Activated naive CD4-positive, alpha-beta T cell treated with anti-CD3 and anti-CD28 coated beads, Interleukin-2, amount 50 U/mL, for 72 hours (primary cell): ENCODE measurements at regions not wholly inside any gene's neighbourhood (a gene's known extent, or its start where the extent isn't known, plus 50 kb on each side); places are given as distances from the start of the nearest gene placed in this dataset.
A peak's percentile ranks its signal among the peaks of the same experiment; 100 is the strongest.

ENCODE experiments used
- ATAC-seq, 2 donors: fragments of 150-1000 bp; cut with Tn5 transposase; 2 replicates each; pipeline ENCODE4 v1.10.0; 2021; ENCODE audit warnings: mild to moderate bottlenecking in 2 of 2, moderate library complexity in 2 of 2
- DNase-seq, 2 donors: peaks; one replicate each; pipeline ENCODE4 v3.0.0; 2021 to 2022; ENCODE audit warnings: low spot score in 2 of 2
- H3K27ac Mint-ChIP-seq, 2 donors: one replicate each; pipeline ENCODE4 v1.8.0; 2022; ENCODE audit warnings: mild to moderate bottlenecking in 2 of 2, mixed read lengths in 2 of 2
- H3K36me3 Mint-ChIP-seq, 2 donors: one replicate each; pipeline ENCODE4 v1.8.0; 2022; ENCODE audit warnings: mixed read lengths in 2 of 2
- H3K9me3 Mint-ChIP-seq, 2 donors: one replicate each; pipeline ENCODE4 v1.8.0; 2022; ENCODE audit warnings: mixed read lengths in 2 of 2

DNA sequence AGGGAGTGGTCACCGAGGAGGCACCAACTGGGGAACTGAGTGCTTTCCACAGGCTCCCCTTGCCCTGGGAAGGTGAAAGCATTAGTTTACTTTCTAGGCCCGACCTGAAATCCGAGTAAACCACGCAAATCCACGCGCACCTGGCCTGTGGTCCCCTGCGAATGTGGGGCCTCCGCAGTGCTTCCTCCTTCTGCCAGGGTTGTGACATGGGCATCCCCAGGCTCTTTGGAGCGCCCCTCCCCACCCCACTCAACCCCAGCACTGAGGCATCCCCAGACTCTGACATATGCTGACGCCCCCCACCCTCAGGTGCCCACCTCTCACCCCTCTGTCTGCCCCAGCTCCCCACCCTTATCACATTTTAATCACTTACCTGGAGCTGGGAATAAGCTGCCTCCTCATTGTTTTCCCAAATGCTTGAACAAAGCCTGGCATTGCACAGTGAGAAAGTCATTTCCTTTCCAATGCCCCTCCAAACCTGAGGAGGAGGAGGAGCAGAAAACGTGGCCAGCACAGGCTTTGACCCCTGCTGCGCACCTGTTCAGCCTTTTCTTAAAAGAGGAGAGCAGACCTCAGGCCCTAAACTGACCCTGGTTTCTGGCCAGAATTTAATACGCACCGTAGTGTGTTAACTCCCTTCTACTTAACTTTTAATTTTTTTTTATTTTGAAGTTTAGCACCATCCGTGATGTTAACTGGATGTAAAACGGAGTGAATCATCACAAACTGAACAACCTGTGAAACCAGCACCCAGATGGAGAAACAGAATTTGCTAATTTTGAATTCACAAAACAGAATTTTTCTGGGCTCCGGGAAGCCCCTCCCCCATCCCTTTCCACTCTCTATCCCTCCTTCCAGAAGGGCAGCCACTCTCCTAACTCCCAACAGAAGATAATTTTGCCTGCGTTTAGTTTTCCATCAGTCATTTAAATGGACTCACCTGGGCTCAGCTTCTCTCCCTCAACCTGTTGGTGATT, 129.4 kb downstream of the WDR11 start:
- ATAC-seq = no peak
- H3K9me3 Mint-ChIP-seq = no peaks in the 10 kb centered on the region
- peaks cover 5 to 6% of the 10 kb centered on the region in 2 donors for H3K36me3 Mint-ChIP-seq
- no peak for DNase-seq
- no peak overlapping the region for H3K27ac Mint-ChIP-seq

DNA sequence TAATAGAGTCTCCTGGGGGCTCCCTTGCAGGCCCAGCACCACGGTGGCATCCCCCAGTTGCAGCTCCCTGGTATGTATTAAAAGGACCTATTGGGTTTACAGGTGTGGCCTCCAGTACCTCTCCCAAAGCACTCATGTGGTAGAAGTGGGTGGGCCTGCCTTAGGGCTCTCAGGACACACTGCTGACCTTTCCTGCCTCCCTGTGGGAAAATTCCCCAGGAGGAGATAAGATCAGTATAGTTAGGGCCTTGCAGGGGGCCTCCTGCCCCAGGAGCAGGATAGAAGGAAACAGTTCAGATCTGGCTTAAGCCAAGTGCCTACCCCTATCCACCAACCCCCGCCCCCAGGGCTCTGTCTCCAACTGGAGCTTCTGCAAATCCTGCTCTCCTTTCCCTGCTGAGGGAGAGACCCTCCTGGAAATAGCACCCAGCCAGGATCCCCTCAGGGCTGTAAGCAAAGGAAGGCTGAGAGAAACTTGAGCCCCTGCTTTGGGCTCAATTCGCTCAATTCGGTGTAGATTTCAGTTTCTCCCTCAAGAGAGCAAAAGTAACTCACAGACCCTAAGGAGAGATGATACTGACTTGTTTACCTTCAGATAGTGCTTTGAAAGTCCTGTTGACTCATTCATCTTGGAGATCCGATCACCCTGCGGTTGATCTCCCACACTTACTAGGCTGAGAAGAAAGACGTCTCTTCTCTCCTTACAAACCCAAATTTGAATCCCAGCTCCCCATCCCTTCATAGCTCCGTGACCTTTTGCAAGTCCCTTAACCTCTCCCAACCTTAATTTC, 130.6 kb downstream of the WDR11 start:
- ATAC-seq = no peak

DNA sequence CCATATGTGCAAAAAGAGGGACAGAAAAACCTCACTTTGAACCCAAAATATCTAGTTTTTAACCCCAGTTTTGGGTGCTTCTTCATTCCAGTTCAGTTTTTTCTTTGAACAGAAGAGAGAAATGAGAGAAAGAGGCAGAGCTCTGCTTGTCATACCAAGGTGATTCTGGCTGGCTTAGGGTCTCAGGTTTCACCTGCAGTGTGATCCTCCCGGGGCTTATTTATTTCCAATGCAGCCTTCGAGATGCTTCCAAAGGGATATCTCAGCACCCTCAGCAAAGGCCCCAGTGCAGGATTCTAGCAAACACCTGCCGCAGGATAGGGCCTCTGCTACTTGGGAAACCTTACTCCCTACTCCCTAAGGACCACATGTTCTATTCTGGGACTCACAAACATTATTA, 131.3 kb downstream of the WDR11 start:
- ATAC-seq (no peak), DNase-seq (no peak)
- peaks cover 3 to 10% of the 10 kb centered on the region in 2 donors for H3K9me3 Mint-ChIP-seq
- H3K36me3 Mint-ChIP-seq = peaks cover 6 to 12% of the 10 kb centered on the region in 2 donors
- no peak overlapping the region for H3K27ac Mint-ChIP-seq

More for the DNA sequence above, 130.6 kb downstream of the WDR11 start:
- DNase-seq = no peak
- no peak overlapping the region for H3K27ac Mint-ChIP-seq
- H3K9me3 Mint-ChIP-seq = peaks cover under 1 to 4% of the 10 kb centered on the region in 2 donors
- peaks cover 6% of the 10 kb centered on the region in 2 donors for H3K36me3 Mint-ChIP-seq

DNA sequence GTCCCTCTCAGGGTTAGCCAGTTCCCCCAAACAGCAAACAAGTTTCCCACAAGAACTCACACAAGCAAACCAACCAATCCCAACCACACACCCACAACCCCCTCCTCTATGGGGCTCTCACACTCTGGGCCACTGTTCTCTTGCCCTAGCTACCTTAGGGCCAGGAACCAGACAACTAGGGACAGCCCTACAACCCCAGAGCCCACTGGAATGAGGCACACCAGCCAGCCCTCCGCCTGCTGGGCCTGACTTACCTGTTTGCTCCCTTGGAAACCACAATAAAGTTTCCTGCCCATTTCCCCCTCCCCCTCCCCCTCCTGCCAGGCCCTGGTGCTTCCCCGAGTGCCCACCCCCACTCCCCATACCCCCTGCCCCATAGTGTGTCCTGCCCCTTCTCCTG, 132.6 kb downstream of the WDR11 start:
- Mint-ChIP-seq H3K9me3 (peaks cover 5 to 15% of the 10 kb centered on the region in 2 donors), H3K27ac (no peak overlapping the region), H3K36me3 (peaks cover 7 to 12% of the 10 kb centered on the region in 2 donors)
- no peak for ATAC-seq
- DNase-seq = no peak

DNA sequence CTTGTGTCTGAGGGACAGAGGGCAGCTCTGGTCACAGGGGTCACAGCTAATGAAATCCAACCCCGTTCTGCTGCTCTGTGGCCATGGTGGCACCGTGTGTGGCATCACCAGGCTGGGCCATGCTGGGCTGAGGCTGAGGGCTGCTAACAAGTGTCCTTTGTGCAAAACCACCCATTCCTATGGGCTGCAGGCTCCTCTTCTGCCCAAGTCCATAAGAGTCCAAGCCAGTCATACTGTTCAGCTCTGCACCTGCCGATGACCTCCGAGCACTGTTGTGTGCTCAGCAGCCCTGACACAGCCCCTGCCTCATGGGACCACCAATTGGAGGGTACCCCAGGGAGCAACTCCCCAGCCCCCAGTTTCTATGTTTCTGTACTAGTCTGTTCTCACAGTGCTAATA, 133.1 kb downstream of the WDR11 start:
- peaks cover 12 to 14% of the 10 kb centered on the region in 2 donors for H3K36me3 Mint-ChIP-seq
- DNase-seq (no peak), ATAC-seq (no peak)
- peaks cover 10 to 20% of the 10 kb centered on the region in 2 donors for H3K9me3 Mint-ChIP-seq
- H3K27ac Mint-ChIP-seq = no peak overlapping the region

DNA sequence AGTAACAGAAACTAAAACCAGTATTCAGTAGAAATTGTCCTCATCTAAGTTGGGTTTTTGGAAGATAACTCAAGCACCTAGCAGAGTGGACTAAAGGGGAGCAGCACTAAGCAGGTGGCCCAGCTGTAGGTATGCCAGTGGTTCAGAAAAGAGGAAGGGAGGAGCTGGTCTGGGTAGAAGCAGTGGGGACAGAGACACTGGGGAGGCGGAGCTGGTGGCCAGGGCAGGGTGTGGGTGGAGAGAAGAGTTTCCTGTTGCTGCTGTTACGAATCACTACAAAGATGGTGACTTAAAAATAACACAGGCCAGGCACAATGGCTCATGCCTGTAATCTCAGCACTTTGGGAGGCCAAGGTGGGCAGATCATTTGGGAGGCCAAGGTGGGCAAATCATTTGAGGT, 136.2 kb downstream of the WDR11 start:
- no peak for ATAC-seq
- H3K9me3 Mint-ChIP-seq = peaks cover 15 to 26% of the 10 kb centered on the region in 2 donors
- H3K36me3 Mint-ChIP-seq = peaks cover 12 to 15% of the 10 kb centered on the region in 2 donors
- peak overlapping the region in 1 of 2 donors; percentile 1 for H3K27ac Mint-ChIP-seq
- no peak for DNase-seq

DNA sequence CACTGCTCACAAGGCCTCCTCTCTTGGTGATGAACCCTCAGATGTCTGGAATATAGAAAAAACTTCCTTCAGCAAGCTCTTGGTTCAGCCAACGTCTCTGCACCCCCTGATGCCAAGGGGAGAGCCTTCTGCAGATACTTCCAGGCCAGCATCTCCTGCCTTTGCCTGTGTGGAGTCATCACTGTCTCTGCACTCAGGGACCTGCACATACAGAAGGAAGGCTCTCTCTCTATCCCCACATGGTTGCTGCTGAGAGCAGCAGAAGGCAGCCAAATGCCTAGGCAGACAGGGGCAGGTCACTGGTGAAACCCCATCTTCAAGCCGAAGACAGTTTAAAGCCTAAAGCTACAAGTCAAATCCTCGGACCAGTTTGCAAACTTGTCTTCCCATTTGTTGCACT, 137.6 kb downstream of the WDR11 start:
- H3K36me3 Mint-ChIP-seq = peaks cover 12 to 15% of the 10 kb centered on the region in 2 donors
- H3K27ac Mint-ChIP-seq = no peak overlapping the region
- DNase-seq = no peak
- ATAC-seq = no peak
- H3K9me3 Mint-ChIP-seq = peaks cover 15 to 26% of the 10 kb centered on the region in 2 donors

DNA sequence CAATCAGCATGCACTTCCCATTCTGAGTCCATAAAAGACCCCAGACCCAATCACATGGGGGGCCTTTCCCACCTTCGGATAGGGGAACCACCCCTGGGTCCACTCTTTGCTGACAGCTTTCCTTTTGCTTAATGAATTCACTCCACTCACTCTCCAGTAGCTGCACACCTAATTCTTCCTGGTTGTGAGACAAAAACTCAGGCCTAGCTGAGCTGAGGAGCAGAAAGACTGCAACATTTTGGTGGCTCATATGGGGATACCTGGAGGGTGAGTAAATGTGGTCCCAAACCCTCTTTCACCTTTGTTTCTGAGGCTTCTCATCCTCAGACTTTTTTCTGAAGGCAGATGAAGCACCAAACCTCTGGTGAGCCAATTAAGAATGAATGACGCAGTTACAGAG, 138.1 kb downstream of the WDR11 start:
- peaks cover 12 to 15% of the 10 kb centered on the region in 2 donors for H3K36me3 Mint-ChIP-seq
- DNase-seq = no peak
- ATAC-seq = no peak

DNA sequence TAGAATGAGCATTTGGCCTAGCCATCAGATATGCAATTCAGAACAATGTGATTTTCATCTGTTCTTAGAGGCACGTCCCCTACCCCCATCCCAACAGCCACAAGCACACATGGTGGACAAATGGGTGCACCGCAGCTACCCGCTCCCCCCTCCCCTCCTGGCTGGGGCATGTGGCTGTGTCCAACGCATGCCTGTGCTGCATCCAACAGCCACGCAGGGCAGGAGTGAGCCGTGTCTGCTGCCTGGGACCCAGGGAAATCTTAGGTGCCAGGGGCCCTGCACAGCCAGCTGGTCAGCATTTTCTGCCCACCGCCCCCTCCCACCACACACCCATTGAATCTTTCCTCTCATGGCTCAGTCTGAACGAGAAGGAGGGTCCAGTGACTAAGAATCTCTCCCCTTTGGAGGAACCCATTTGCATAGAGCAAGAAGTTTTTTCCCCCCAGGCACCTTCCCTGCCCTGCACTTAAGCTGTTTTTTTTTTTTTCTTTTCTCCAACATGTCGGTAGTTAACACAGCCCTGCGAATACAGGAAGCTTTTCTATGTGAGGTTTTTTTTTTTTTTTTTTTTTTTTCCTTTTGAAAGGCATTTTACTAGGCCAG, 138.9 kb downstream of the WDR11 start:
- Mint-ChIP-seq H3K36me3 (peaks cover 12 to 15% of the 10 kb centered on the region in 2 donors), H3K9me3 (peaks cover 15 to 26% of the 10 kb centered on the region in 2 donors), H3K27ac (no peak overlapping the region)
- ATAC-seq (no peak), DNase-seq (no peak)

More for the DNA sequence above, 138.1 kb downstream of the WDR11 start:
- Mint-ChIP-seq H3K27ac (no peak overlapping the region), H3K9me3 (peaks cover 15 to 26% of the 10 kb centered on the region in 2 donors)

DNA sequence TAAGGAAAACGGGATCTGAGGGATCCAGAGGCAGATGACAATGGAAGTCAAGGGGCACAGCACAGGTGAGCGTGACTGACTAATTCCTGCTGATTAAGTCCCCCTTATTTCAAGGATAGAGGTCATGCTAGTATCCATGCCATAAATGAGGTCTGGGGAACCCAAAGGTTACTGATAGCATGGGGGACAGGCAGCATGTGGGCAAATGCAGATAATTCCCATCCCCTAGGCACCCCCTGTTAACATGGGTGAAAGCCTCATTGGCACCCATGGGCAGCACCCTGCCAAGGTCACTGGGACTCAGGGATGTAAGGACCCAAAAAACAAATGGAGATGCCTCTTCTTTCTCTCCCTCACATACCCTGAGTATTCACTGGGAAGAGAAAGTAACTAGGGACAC, 139.7 kb downstream of the WDR11 start:
- no peak for DNase-seq
- no peak overlapping the region for H3K27ac Mint-ChIP-seq
- no peak for ATAC-seq
- peaks cover 18 to 26% of the 10 kb centered on the region in 2 donors for H3K9me3 Mint-ChIP-seq
- peaks cover 12 to 15% of the 10 kb centered on the region in 2 donors for H3K36me3 Mint-ChIP-seq

DNA sequence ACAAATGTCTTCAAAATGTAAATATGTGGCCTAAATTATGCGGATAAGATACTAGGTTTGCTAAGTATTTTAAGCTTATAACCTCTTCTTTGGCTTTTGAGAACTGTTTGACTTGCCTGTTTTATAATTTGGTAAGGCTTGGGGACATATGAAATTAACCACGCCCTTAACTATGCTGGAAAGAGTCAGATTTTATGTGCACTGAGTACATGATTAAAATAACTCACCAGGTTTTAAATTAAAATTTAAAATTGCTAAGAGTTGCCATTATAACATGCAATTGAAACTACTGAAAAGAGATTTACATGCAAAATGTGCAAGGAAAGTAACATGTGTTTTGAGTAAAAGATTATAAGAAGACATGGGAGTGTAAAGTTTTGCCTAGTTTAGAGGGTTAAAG, 141.9 kb downstream of the WDR11 start:
- Mint-ChIP-seq H3K9me3 (peaks cover 21% of the 10 kb centered on the region in 2 donors), H3K36me3 (peaks cover 7 to 12% of the 10 kb centered on the region in 2 donors), H3K27ac (no peak overlapping the region)
- DNase-seq (no peak), ATAC-seq (no peak)

DNA sequence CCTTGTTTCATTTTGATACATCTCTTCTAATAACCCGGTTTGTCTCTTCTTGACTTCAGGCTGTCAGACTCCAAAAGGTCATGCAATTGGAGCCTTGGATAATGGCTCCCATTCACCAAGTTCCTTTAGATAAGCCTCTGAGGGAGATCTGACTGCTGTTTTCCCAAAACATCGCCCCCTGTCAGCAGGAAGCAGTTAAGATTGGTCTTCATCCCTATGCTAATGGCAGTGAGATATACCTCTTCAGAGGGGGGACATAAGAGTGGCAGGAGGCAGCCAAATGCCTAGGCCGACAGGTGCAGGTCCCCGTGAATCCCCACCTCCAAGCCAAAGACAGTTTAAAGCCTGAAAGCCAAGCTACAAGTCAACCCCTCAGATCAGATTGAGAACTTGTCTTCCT, 144.6 kb downstream of the WDR11 start:
- DNase-seq (no peak), ATAC-seq (no peak)
- Mint-ChIP-seq H3K27ac (no peak overlapping the region), H3K9me3 (peaks cover 6 to 14% of the 10 kb centered on the region in 2 donors), H3K36me3 (no peaks in the 10 kb centered on the region)

DNA sequence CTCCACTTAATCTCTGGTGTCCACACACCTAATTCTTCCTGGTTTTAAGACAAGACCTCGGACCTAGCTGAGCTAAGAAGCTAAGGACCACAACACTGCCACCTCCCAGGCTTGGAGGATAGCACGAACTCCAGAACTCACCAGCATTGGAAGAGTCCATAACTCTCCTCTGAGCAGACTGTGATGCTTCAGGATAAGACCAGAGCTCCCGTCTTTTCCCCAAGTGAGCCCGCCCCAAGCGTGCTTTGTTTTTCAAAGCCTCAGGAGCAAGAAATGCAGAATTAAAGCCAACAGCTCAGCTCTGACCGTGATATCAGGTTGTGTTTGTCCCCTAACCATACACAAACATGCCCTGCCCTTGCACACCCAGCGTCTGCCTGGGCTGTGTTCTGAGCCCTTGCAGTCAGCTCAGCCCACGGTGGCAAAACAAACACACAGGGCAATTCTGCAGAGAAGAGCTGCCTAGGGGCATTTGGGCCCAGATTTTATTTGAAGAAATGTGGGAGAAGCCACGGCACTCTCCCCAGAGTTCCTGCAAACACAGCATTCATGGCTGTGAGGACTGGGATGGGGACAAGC, 145.4 kb downstream of the WDR11 start:
- no peak for ATAC-seq
- no peak for DNase-seq
- peaks cover 6 to 11% of the 10 kb centered on the region in 2 donors for H3K9me3 Mint-ChIP-seq
- H3K36me3 Mint-ChIP-seq = no peaks in the 10 kb centered on the region
- H3K27ac Mint-ChIP-seq = no peak overlapping the region

DNA sequence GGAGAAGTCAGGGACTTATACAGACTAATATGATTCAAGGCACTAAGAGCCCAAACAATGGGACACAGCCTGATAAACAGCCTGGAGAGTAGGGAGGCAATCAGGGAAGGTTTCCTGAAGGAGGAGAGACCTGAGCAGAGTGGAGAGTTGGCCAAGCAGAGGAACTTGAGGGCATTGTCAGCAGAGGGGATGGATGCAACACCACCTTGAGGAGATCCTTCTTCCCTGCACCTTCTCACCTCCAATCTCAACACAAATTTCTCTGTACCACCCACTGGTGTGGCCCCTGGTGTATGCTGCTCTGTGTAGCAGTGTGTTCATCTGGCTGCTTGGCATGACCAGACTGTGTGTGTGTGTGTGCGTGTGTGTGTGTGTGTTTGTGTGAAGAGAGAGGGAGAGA, 146.2 kb downstream of the WDR11 start:
- DNase-seq = no peak
- Mint-ChIP-seq H3K27ac (no peak overlapping the region), H3K36me3 (no peaks in the 10 kb centered on the region), H3K9me3 (peaks cover 9% of the 10 kb centered on the region in 2 donors)
- ATAC-seq = no peak

DNA sequence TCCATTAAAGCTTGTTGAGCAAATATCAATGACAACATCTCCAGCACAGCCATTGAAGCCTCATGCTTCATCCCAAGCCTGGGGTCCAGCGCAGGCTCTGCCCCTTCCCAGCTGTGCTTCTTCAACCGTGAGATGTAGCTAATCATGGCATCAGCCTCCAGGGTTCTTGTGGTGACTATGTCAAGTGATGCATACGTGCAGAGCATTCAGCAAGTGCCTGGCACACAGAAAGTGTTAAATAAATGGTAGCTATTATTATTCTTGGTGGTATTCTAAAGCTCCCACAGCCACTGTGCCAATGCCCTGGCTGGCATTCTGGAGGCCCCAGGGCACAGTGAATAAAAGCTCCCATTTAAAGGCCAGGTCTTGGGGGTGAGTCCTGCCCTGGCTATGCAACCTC, 146.6 kb downstream of the WDR11 start:
- Mint-ChIP-seq H3K36me3 (no peaks in the 10 kb centered on the region), H3K9me3 (peaks cover 9% of the 10 kb centered on the region in 2 donors), H3K27ac (no peak overlapping the region)
- ATAC-seq (no peak), DNase-seq (no peak)

DNA sequence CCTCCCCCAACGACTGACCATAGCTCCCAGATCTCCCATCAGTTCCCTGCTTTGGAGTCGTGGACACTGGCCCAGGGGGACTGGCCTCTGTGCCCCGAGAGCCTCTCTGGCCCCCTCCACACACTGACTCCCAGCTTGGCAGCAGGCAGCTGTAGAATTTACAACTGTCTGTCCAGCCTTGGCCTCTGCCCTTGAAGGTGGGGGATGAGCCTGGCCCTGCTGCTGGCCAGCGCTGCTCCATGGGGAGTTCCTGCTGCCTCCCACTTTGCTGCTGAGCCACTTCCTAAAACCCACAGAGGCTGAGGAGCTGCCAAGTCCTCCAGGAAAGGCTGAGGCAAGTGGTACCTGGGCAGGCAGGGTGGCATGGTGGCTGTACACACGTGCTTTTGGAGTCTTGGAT, 147.1 kb downstream of the WDR11 start:
- Mint-ChIP-seq H3K9me3 (peaks cover 9% of the 10 kb centered on the region in 2 donors), H3K27ac (no peak overlapping the region), H3K36me3 (no peaks in the 10 kb centered on the region)
- DNase-seq (no peak), ATAC-seq (no peak)
